HL-60 (cell line): ENCODE measurements at regions not wholly inside any gene's neighbourhood (a gene's known extent, or its start where the extent isn't known, plus 50 kb on each side); places are given as distances from the start of the nearest gene placed in this dataset.

ENCODE experiments used
- DNase-seq, 2 experiments: peaks; one replicate each; pipeline ENCODE4 v3.0.0-alpha.2; 2010 to 2020; ENCODE audit warnings: low read depth in 1 of 2, low spot score in 1 of 2
- H3K27ac ChIP-seq: fragments of 250-450 bp; sonication (Bioruptor Pico); replicated peaks from 2 replicates; pipeline ENCODE4 v1.5.1; 2020; ENCODE audit warnings: mild to moderate bottlenecking, moderate library complexity
- H3K27me3 ChIP-seq: fragments of 250-450 bp; sonication (Bioruptor Pico); 2 replicates; pipeline ENCODE4 v1.5.1; 2021; ENCODE audit warnings: mild to moderate bottlenecking, moderate library complexity; ENCODE audit not compliant: insufficient read depth, poor library complexity, severe bottlenecking
- H3K4me3 ChIP-seq: replicated peaks from 2 replicates; pipeline ENCODE4 v1.5.1; 2011; ENCODE audit warnings: mild to moderate bottlenecking, control low read depth, low read length; ENCODE audit not compliant: insufficient read depth
- CTCF ChIP-seq: IDR thresholded peaks from one replicate; pipeline ENCODE4 v1.5.1; 2011; ENCODE audit warnings: low read length, control low read depth, inconsistent platforms; ENCODE audit not compliant: insufficient read depth
- GABPA ChIP-seq: IDR thresholded peaks from 2 replicates; pipeline ENCODE4 v1.6.1; 2012; ENCODE audit warnings: low read depth
- POLR2AphosphoS5 ChIP-seq: IDR thresholded peaks from 2 replicates; pipeline ENCODE4 v1.6.1; 2012; ENCODE audit warnings: low read depth
- REST ChIP-seq: IDR thresholded peaks from 2 replicates; pipeline ENCODE4 v1.6.1; 2012; ENCODE audit warnings: low read depth; ENCODE audit not compliant: insufficient replicate concordance
- SPI1 ChIP-seq: IDR thresholded peaks from 2 replicates; pipeline ENCODE4 v1.6.1; 2012; ENCODE audit warnings: low read depth, mild to moderate bottlenecking, borderline replicate concordance

DNA sequence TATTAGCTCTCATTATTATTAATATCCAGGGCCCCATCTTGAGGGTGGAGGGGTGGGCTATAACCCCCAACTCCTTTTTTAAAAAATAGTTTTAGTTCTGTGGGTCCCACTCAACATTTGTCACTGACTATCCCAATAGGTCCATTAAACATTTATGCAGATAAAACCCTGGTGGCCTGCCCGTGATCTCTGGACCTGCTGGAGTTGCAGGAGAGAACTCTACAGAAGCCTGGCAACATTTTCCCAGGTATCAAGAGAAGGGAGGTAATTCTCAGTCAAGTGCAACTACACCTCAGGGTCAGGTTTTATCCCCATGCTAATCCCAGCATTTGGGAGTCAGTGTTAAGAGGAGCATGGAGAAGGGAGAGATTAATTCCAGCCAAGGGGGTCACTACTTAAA is 264.4 kb upstream of the PROK2 start:
- DNase-seq, result no peak
- Histone ChIP-seq H3K27me3 (no peaks in the 10 kb centered on the region), H3K4me3 (no peak overlapping the region), H3K27ac (no peak overlapping the region)
- no peak for TF ChIP-seq POLR2AphosphoS5
- TF ChIP-seq CTCF, result no peak
- no peak for TF ChIP-seq REST
- TF ChIP-seq SPI1, result no peak
- no peak for TF ChIP-seq GABPA

DNA sequence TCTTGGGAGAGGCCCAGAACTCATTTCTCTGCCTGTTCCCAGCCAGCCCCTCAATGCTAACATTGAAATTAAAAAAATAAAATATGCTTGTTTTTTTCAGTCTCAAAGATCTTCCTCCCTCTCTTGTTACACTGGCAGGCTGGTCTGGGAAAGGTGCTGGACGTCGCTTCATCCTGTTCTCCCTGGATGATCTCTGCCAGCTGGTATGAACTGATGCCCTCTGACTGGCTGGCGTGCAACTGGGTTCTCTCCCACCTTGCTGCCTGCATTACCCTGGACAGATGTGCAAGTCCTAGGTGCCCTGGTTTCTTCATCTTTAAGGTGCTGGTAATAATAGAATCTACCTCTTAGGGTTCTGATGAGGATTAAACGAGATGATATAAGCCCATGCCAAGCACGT is 263.9 kb upstream of the PROK2 start:
- no peaks in the 10 kb centered on the region for H3K27me3 ChIP-seq
- no peak overlapping the region for H3K4me3 ChIP-seq
- H3K27ac ChIP-seq, result no peak overlapping the region
- DNase-seq, result no peak
- TF ChIP-seq REST (no peak), GABPA (no peak), SPI1 (no peak), CTCF (no peak), POLR2AphosphoS5 (no peak)

DNA sequence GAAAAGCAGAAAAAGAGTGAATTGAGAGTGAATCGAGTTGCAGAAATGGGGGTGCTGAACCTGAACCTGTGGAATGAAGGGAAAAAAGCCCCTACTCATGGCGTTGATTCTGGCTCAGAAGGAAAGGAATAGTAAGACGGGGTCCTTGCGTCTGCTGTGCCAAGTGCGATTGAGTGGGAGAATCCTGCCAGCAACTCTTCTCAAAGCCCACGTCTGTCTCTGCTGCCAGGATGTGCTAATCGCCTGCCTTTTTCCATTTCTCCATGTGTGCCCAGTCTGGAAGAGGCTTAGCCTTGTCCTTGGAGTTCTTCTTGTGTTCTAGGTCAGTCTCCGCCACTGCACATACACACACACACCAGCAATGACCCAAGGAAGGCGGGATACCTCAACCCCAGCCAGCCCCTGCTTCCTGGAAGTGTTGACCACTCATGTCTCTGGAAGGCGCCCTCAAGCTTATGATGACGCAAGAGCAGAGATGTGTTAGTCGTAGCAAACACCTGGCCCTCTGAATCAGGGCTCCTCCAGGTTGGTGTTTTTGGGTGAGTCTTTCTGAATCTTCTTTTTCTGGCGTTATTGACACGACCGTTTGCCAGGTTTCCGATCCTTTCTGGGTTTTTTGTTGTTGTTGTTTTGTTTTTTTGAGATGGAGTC is 262.4 kb upstream of the PROK2 start:
- no peak for DNase-seq
- H3K27me3 ChIP-seq, result no peaks in the 10 kb centered on the region
- TF ChIP-seq CTCF (no peak), SPI1 (no peak), REST (no peak), POLR2AphosphoS5 (no peak), GABPA (no peak)
- no peak overlapping the region for H3K27ac ChIP-seq
- H3K4me3 ChIP-seq, result no peak overlapping the region
